COLO668 (cell line): ENCODE measurements at regions not wholly inside any gene's neighbourhood (a gene's known extent, or its start where the extent isn't known, plus 50 kb on each side); places are given as distances from the start of the nearest gene placed in this dataset.

Experiments used
- DNase-seq: peaks from one replicate; lab custom pipeline; 2025; ENCODE audit not compliant: unreplicated experiment; lab: John Stamatoyannopoulos, UW

DNA sequence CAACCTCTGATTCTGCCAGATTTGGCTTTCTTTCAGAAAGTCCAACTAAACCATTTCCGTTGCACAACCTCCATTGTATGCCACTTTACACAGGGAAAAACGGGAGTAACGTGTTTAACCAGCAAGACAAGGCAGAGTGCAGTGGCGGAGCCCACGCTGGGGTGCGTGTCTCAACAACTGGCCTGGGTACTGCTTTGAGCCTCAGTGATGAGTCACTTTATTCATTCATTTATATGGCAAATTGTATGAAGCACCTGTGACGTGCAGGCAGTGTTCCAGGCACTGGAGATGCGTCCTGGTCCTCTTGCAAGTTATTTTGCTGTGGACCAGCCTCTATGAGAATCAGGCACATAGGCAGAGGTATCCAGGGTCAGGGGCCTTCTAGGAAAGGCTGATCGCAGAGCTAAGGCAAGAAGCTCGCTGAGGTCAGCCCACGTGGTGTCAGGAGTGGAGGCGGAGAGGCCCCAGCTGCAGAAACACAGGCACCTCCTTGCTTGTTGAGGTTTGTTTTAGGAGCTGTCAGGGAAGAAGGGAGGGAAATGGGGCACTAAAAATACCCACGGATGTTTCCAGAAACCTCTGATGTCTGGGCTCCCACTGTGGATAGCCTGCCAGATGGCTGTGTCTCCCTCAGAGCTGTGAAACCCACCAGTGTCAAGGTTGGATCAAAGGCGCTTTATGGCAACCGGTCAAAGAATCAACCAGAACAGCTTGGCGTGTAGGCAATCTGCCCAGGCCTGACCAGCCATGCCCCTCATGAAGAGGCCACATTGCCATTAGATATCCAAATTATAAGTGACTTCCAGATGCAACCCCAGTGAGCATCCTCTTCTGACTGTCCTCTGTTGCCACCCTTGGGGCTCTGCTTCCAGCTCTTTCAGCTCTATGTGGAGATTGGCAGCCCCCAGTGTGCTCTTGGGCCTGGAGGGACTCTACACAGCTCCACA is 157.2 kb downstream of the CD83 start:
- DNase-seq: no peak

GRCh38 chr6:14275493-14275851 is 157.9 kb downstream of the CD83 start:
- DNase-seq: no peak

- DNase-seq: no peak
Observed at GRCh38 chr6:14276071-14276470, 158.5 kb downstream of the CD83 start.

- no peak for DNase-seq
Observed at GRCh38 chr6:14276667-14277404, 159.3 kb downstream of the CD83 start.

GRCh38 chr6:14277405-14277930 is 159.9 kb downstream of the CD83 start:
- no peak for DNase-seq

GRCh38 chr6:14278006-14278405 is 160.4 kb downstream of the CD83 start:
- DNase-seq: no peak

DNA sequence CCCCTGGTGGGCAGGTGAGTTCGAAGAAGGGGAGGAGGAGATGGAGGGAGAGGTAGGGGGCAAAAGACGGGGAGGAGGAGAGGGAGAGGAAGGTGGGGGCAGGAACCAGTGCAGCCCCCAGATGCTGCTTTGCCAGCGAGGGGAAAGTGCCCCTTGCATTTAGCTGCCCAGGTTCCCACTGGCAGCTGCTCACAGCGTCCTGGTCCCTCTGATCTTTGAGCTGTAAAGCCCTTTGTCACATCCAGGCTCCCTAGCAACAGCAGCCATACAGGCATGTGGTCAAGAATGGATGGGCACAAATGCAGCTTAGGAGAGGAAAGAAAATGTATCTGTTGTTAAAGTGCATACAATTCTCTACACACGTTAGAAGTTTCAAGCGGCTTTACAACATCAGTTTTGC is 160.9 kb downstream of the CD83 start:
- no peak for DNase-seq

DNA sequence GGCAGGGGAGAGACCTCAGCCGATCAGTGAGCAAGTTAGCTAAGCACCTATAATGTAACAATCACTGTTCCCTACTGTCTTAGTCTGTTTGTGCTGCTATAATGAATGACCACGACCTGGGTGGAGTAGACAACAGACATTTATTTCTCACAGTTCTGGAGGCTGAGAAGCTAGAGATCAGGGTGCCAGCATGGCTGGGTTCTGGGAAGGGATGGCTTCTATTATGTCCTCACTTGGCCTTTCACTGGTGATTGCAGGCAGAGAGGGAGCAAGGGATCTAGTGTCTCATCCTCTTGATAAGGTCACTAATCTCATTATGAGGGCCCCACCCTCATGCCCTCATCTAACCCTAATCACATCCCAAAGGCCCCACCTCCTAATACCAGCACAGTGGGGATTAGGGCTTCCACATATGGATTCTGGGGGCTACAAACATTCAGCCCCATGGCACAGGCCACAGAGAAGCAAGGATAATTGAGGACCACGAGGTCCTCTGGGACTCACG is 162.5 kb downstream of the CD83 start:
- no peak for DNase-seq

DNA sequence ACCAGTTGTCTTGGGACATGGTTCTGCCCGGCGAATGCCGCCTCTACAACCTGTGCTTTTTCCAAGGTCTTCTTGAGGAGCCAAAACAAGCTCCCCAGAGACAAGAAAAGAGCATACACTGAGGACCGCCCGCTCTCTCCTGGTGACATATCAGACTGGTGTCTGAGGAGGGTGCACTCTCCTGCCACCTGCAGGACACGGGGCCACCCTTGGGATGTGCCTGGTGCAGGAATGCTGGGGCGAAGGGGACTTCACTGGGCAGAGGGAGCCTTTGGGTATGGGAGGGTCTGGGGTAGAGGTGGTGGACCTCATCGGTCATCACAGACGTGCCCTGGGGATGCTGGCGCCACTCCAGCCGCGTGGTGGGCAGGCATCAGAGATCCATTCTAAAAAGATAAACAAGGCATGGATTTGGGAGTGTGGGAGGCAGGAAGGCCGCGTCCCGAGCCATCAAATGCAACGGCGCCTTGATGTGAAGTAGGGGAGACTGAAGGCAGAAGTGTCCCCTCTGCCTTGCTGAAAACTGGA is 163.3 kb downstream of the CD83 start:
- DNase-seq: no peak

- DNase-seq: no peak
Observed at GRCh38 chr6:14281811-14282660, 164.5 kb downstream of the CD83 start.

DNA sequence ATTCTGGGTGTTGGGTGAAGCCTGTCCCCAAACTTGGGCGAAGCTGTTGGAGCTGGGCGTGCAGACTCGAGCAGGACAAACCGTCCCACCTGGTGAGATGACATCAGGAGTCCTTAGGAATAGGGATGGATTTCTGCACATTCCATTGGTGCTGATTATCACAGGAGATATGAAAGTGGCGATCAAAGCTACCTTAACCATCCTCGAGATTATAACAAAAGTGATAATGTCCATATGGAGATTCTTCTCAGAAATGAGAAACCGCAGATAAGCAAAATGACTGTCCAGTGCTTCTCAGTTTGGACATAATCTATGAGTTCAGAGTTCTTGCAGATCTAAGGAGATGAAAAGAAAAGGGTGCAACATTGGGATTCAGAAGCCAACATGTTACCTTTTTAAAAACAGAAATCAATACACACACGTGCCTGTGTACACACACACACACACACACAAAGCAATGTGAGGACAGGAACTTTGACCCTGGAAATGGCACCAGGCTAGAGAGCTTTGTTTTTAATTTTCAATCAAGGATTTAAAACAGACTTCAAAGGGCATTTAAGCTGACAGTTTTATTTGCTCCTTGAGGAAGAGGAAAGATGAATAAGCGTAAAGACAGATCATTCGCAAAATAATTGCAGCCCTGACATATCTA is 165.4 kb downstream of the CD83 start:
- DNase-seq: no peak

DNA sequence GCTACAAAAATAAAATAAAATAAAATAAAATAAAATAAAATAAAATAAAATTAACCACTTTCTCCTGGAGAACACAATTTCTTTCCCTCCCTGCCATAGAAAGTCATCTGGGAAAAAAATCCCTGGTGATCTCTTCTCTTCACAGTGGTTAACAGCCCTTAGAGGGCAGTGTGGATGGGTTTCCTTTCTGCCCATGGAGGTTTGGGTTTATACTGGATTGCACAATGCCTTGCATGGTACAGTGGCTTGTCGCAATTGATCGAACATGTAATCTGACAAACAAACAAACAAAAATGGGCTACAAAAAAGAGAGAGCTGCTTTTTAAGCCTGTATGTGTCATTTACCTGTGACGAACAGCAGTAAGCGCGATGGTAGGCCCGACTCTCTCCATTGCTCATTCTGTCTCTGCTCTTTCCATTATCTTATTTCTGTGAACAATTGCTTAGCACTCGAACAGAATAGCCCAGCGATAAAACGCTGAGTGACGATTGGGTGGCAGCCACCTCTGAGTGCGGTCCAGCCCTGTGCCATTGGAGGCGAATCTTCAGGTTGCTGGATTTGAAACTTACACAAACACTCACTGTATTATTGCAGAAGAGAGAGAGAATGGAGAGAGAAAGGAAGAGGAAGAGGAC is 166.1 kb downstream of the CD83 start:
- no peak for DNase-seq

DNA sequence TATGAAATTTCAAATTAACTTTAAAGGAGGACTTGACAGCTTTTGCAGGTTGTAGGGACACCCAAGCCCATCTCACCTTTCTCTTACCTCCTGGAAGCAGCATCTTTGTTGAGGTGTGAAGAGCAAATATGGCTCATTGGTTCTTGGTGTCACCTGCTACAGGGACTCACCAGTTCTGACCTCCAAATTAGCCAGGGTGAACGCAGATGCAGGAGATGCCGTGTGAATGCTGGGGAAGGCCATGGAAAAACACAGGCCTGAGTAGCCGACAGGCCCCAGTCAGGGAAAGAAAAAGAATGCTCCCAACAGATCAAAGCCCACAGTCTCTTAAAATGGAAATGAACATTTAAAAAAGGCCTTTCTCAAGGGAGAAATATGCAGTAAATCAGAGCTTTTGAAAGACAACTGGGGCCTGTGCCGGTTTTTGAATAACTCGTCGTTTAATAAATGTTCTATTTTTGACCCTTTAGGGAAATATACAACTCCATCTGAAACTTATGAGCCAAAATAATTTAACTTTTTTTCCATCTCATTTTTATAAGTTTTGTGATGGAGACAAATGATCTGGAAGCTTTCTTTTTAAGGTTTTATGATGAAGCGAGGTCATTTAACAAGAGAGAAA is 167.5 kb downstream of the CD83 start:
- DNase-seq: no peak

- no peak for DNase-seq
Observed at GRCh38 chr6:14286144-14286543, 168.6 kb downstream of the CD83 start.

DNA sequence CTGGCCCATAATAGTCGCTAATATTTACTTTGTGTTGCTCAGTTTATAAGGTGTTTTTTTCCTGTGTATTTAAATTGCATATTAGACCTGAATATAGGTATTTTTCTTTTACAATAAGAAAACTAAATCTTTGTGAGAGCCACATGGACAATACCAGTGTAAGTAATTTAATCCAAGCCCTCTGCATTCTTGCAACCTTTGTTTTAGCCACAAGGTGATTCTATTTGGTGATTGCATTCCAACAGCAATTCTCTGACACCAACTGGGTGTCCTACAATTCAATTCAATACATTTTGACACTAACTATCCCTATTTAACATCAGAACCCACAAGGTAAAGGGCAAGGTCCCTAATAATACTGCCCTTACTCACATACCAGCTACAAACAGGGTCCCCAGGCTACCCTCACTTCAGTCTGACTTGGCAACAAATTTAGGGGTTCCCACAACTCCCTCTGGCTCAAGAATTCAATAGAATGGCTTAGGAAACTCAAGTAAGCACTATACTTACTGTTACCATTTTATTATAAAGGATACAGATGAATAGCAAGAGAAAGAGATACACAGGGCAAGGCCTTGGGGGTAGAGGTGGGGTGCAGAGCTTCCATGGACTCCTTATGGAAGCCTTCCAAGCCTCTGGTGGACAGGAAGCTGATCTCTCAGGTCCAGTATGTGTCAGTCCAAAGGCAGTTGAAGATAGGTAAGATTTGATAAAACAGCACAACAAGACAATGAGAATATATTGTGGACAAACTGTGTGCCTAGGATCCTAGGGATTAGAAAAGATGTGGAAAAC is 169.3 kb downstream of the CD83 start:
- DNase-seq: no peak

- no peak for DNase-seq
Observed at GRCh38 chr6:14287707-14288106, 170.1 kb downstream of the CD83 start.

- no peak for DNase-seq
Observed at GRCh38 chr6:14288910-14289309, 171.3 kb downstream of the CD83 start.

GRCh38 chr6:14290041-14290771 is 172.6 kb downstream of the CD83 start:
- DNase-seq: no peak
